Stimulated activated naive CD8-positive, alpha-beta T cell treated with anti-CD3 and anti-CD28 coated beads, Interleukin-15, Interleukin-2, amounts not matched to agents 100 ng/mL and 50 ng/mL, for 24 hours (primary cell): ENCODE measurements at regions not wholly inside any gene's neighbourhood (a gene's known extent, or its start where the extent isn't known, plus 50 kb on each side); places are given as distances from the start of the nearest gene placed in this dataset.
"Not testable (repeated sequence)": the region's sequence is repeated elsewhere in the genome, so short reads cannot be mapped to it uniquely, and the experiment has no call there.

Experiments used
- H3K27ac Mint-ChIP-seq: one replicate; pipeline ENCODE4 v1.8.0; 2021; ENCODE audit warnings: mild to moderate bottlenecking, mixed read lengths
- H3K27me3 Mint-ChIP-seq: one replicate; pipeline ENCODE4 v1.8.0; 2021; ENCODE audit warnings: mixed read lengths
- H3K36me3 Mint-ChIP-seq: one replicate; pipeline ENCODE4 v1.8.0; 2021; ENCODE audit warnings: low read depth, mixed read lengths
- H3K4me1 Mint-ChIP-seq: one replicate; pipeline ENCODE4 v1.8.0; 2021; ENCODE audit warnings: low read depth, mixed read lengths
- H3K4me3 Mint-ChIP-seq: one replicate; pipeline ENCODE4 v1.8.0; 2021; ENCODE audit warnings: mild to moderate bottlenecking, mixed read lengths
- H3K9me3 Mint-ChIP-seq: one replicate; pipeline ENCODE4 v1.8.0; 2021; ENCODE audit warnings: mixed read lengths

DNA sequence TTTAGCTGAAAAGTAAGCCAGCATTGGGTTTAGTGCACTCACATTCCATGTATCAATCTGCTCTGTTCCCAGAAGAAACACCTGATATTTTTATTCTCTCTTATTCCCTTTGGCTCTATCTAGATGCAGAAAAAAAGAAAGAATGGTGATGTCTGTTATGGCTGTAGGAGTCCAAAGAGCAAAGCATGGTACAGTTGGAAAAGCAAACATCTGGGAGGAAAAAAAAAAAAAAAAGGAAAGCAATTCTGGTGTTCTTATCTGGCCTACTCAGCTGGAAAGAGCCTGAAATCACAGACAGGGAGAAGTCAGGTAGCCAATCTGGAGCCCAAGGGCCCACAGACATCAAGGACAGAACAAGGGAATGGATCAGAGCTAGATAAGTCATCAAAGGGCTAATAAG, 293.9 kb downstream of the DUSP6 start:
- peaks cover 5% of the 10 kb centered on the region for H3K9me3 Mint-ChIP-seq
- peaks cover 22% of the 10 kb centered on the region for H3K4me1 Mint-ChIP-seq
- no peak overlapping the region for H3K4me3 Mint-ChIP-seq
- H3K27ac Mint-ChIP-seq = no peak overlapping the region
- no peaks in the 10 kb centered on the region for H3K36me3 Mint-ChIP-seq
- H3K27me3 Mint-ChIP-seq = no peaks in the 10 kb centered on the region

DNA sequence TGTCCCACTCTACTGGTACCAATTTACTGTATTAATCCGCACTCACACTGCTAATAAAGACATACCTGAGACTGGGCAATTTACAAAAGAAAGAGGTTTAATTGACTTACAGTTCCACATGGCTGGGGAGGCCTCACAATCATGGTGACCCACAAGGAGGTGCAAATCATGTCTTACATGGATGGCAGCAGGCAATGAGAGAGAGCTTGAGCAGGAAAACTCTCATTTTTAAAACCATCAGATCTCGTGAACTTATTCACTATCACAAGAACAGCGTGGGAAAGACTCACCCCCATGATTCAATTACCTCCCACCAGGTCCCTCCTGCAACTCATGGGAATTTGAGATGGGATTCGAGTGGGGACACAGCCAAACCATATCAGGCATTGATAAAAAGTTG, 298.5 kb downstream of the DUSP6 start:
- H3K4me1 Mint-ChIP-seq = peaks cover 18% of the 10 kb centered on the region

DNA sequence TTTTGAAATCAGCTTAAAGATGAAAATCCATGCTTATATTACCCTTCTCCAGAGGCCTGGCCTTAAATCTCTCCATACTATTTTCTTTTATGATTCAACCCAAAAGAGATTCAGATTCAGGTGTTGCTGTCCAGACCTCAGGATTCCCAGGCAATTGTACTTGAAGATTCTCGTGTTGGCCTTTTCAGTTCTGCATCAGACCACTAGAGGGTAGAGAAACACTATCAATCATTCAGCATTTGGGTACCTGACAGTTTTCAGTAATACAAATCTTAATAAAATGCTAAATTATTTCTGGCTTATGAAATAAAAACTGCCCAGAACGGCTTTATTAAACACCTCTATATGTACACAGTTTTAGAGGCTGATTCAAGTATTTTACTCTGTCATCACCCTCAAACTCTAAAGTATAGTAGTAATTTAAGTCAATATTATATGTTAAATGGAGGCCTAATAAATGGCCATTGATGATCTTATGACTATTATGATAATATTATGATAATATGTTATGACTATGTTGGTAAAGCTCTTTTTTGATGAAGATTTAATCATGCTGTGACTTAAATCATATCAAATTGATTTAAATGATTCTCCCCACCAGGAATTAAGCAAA, 301.1 kb downstream of the DUSP6 start:
- Mint-ChIP-seq H3K27ac (no peak overlapping the region), H3K9me3 (peaks cover 8% of the 10 kb centered on the region), H3K36me3 (peaks cover 6% of the 10 kb centered on the region), H3K27me3 (no peaks in the 10 kb centered on the region), H3K4me3 (no peak overlapping the region), H3K4me1 (peaks cover 18% of the 10 kb centered on the region)

More for the DNA sequence above, 298.5 kb downstream of the DUSP6 start:
- not testable (repeated sequence) for H3K36me3 Mint-ChIP-seq, H3K27me3 Mint-ChIP-seq, H3K27ac Mint-ChIP-seq, H3K9me3 Mint-ChIP-seq, H3K4me3 Mint-ChIP-seq

- peaks cover 18% of the 10 kb centered on the region for H3K4me1 Mint-ChIP-seq
- no peak overlapping the region for H3K4me3 Mint-ChIP-seq
- no peaks in the 10 kb centered on the region for H3K9me3 Mint-ChIP-seq
- no peak overlapping the region for H3K27ac Mint-ChIP-seq
- peaks cover 6% of the 10 kb centered on the region for H3K36me3 Mint-ChIP-seq
- no peaks in the 10 kb centered on the region for H3K27me3 Mint-ChIP-seq
These were observed 304.4 kb downstream of the DUSP6 start for GRCh38 chr12:89047856-89048418.

DNA sequence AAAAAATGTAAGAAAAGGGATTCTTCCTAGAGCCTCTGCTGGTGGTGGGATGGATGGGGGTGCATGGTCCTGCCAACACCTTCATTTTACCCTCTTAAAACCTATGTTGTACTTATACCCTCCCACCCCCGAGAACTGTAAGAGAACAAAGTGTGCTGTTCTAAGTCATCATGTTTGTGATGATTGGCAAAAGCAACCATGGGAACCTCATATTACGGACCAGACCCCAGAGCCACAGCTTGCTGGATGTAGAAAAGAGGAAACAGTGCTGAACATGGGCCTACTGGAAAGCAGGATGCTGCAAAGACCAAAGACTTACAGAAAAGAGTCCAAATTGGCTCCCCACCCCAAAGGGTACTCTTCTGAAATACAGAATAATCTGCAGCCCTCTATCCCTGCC, 311.2 kb downstream of the DUSP6 start:
- Mint-ChIP-seq H3K27me3 (no peaks in the 10 kb centered on the region), H3K4me1 (peaks cover 56% of the 10 kb centered on the region), H3K9me3 (peaks cover 11% of the 10 kb centered on the region), H3K27ac (peak overlapping the region; percentile 99), H3K36me3 (peaks cover 8% of the 10 kb centered on the region), H3K4me3 (no peak overlapping the region)

DNA sequence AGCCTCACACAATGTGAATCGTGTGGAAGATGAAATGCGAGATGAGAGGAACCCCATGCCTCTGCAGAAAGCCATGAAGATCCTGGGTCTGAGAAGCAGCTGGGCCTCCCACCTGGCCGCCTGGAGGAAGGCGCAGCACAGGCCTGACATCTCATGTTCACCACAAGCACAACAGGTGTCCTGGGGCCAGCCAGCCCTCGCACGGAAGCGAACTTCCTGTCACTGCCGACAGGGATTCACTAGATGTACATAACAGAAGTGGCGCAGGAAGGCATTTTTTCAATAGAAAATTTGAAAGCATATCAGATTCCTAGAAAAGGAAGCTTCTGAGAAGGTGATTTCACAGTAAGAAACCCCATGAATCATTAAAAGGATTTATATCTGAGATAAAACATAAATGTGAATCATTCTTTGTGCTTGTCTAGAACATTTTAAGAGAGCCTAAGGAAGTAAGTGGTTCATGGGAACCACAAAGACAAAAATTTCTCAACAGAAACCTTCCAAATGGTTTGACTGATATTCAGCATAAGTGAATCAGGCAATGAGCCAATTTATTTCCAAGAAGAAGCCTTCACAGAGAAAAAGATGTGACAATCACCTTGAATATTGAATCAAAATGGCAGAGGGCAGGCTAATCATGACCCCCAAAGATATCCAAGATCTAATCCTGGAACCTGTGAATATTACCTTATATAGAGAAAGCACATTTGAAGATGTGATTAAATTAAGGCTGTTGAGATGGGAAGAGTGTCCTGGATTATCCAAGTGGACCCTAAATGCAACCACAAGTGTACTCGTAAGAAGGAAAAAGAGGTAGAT, 311.9 kb downstream of the DUSP6 start:
- Mint-ChIP-seq H3K9me3 (peaks cover 11% of the 10 kb centered on the region), H3K27ac (peak overlapping the region; percentile 99), H3K4me3 (peak overlapping the region; percentile 73), H3K36me3 (peaks cover 8% of the 10 kb centered on the region), H3K27me3 (no peaks in the 10 kb centered on the region), H3K4me1 (peaks cover 63% of the 10 kb centered on the region)

GRCh38 chr12:89038831-89039512, 313.3 kb downstream of the DUSP6 start:
- Mint-ChIP-seq H3K4me1 (peaks cover 69% of the 10 kb centered on the region), H3K9me3 (peaks cover 11% of the 10 kb centered on the region), H3K27me3 (no peaks in the 10 kb centered on the region), H3K27ac (peak overlapping the region; percentile 82), H3K4me3 (no peak overlapping the region), H3K36me3 (peaks cover 8% of the 10 kb centered on the region)

DNA sequence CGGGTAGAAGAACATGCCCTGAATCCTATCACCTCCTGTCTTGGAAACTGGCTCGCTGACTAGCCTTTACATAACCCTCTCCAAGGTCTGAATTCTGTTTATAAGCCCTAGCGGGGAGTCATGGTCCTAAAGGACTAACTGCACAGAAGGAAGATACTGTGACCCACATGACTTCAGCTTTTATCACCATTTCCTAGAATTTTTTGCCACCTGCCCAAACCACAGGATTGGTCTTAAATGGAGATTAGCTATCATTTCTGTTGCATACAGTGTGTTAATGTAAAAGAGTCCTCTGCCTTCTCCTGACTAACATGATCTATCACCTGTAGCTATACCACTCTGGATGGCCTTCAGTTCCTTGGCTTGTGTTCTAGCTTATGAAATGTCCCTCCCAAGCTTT, 319.2 kb downstream of the DUSP6 start:
- Mint-ChIP-seq H3K4me3 (no peak overlapping the region), H3K27ac (no peak overlapping the region), H3K36me3 (peaks cover 4% of the 10 kb centered on the region), H3K9me3 (no peaks in the 10 kb centered on the region), H3K4me1 (peaks cover 31% of the 10 kb centered on the region), H3K27me3 (no peaks in the 10 kb centered on the region)

DNA sequence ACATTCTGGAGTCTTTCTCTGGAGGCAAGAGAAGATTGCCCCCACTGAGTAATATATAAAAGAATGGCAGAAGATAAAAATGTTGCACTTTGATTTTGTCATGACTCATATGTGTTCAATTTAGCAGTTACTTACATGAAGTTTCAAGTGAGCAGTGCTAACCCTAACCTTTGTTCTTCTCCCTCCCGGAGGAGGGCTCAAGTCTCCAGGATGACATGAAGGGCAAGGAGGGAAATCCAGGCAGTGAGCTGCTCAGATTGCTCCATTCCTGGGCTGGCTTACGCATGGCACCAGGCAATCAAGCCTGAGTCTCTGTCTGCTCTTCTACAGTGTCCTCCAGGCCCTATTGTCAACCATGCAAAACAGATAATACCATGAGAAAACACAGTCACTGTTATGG, 322.3 kb downstream of the DUSP6 start:
- H3K4me3 Mint-ChIP-seq = no peak overlapping the region
- H3K27ac Mint-ChIP-seq = no peak overlapping the region
- no peaks in the 10 kb centered on the region for H3K9me3 Mint-ChIP-seq
- H3K27me3 Mint-ChIP-seq = no peaks in the 10 kb centered on the region
- H3K4me1 Mint-ChIP-seq = peaks cover 13% of the 10 kb centered on the region
- no peaks in the 10 kb centered on the region for H3K36me3 Mint-ChIP-seq

- Mint-ChIP-seq H3K4me1 (peaks cover 19% of the 10 kb centered on the region), H3K4me3 (no peak overlapping the region), H3K27ac (no peak overlapping the region), H3K36me3 (no peaks in the 10 kb centered on the region), H3K9me3 (no peaks in the 10 kb centered on the region), H3K27me3 (no peaks in the 10 kb centered on the region)
These were observed 327.7 kb downstream of the DUSP6 start for GRCh38 chr12:89024580-89024979.

- no peak overlapping the region for H3K4me3 Mint-ChIP-seq
- H3K27ac Mint-ChIP-seq = no peak overlapping the region
- no peaks in the 10 kb centered on the region for H3K36me3 Mint-ChIP-seq
- H3K4me1 Mint-ChIP-seq = peaks cover 19% of the 10 kb centered on the region
- no peaks in the 10 kb centered on the region for H3K9me3 Mint-ChIP-seq
- H3K27me3 Mint-ChIP-seq = no peaks in the 10 kb centered on the region
These were observed 328.4 kb downstream of the DUSP6 start for GRCh38 chr12:89023936-89024335.

GRCh38 chr12:89020689-89021088, 331.6 kb downstream of the DUSP6 start:
- H3K4me3 Mint-ChIP-seq = no peak overlapping the region
- no peaks in the 10 kb centered on the region for H3K36me3 Mint-ChIP-seq
- no peaks in the 10 kb centered on the region for H3K9me3 Mint-ChIP-seq
- H3K27me3 Mint-ChIP-seq = peaks cover 9% of the 10 kb centered on the region
- H3K27ac Mint-ChIP-seq = no peak overlapping the region
- peaks cover 25% of the 10 kb centered on the region for H3K4me1 Mint-ChIP-seq

DNA sequence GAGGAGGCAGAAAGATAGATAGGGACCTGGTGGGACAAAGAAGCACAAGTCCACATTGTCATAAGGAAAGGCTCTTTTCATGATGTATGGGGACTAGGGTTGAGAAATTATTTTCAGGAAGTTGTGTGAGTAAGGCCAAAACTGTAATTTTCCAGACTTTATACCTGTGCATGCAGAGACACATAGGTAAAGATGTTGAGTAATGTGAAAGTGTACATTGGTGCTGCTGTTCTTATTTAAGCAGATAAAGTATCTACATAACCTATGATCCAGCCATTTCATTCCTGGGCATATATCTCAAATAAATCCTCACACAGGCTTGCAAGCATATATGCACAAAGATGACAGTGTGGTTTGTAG, 332.2 kb downstream of the DUSP6 start:
- no peaks in the 10 kb centered on the region for H3K36me3 Mint-ChIP-seq

GRCh38 chr12:89019439-89020120, 332.7 kb downstream of the DUSP6 start:
- peaks cover 25% of the 10 kb centered on the region for H3K4me1 Mint-ChIP-seq
- no peaks in the 10 kb centered on the region for H3K9me3 Mint-ChIP-seq
- peaks cover 13% of the 10 kb centered on the region for H3K27me3 Mint-ChIP-seq
- H3K27ac Mint-ChIP-seq = no peak overlapping the region
- no peaks in the 10 kb centered on the region for H3K36me3 Mint-ChIP-seq
- no peak overlapping the region for H3K4me3 Mint-ChIP-seq

More for the DNA sequence above, 332.2 kb downstream of the DUSP6 start:
- Mint-ChIP-seq H3K27me3 (peaks cover 13% of the 10 kb centered on the region), H3K4me1 (peaks cover 25% of the 10 kb centered on the region), H3K4me3 (no peak overlapping the region), H3K9me3 (no peaks in the 10 kb centered on the region), H3K27ac (no peak overlapping the region)
